Neural progenitor cell (in vitro differentiated cells): ENCODE measurements at regions not wholly inside any gene's neighbourhood (a gene's known extent, or its start where the extent isn't known, plus 50 kb on each side); places are given as distances from the start of the nearest gene placed in this dataset.

Experiments
- CTCF ChIP-seq: fragments of 200-600 bp; sonication (generic); IDR thresholded peaks from 2 replicates; pipeline ENCODE4 v1.5.1; 2017; ENCODE audit warnings: antibody characterized with exemption, mild to moderate bottlenecking
- EZH2 ChIP-seq: fragments of 200-600 bp; sonication (generic); IDR thresholded peaks from 2 replicates; pipeline ENCODE4 v1.6.1; 2017; ENCODE audit warnings: antibody characterized with exemption, mild to moderate bottlenecking, moderate library complexity
- EZH2phosphoT487 ChIP-seq: fragments of 200-600 bp; sonication (generic); IDR thresholded peaks from 2 replicates; pipeline ENCODE4 v1.6.1; 2017; ENCODE audit warnings: antibody characterized with exemption

GRCh38 chr6:146890644-146891434 is 292.1 kb downstream of the ADGB start:
- peak; percentile 10 for TF ChIP-seq CTCF
- no peak for TF ChIP-seq EZH2
- no peak for TF ChIP-seq EZH2phosphoT487
